Activated CD8-positive, alpha-beta memory T cell treated with anti-CD3 and anti-CD28 coated beads, Interleukin-2, amount 10 ng/mL, durations not matched to agents 7 days and 5 days (primary cell): ENCODE measurements at regions not wholly inside any gene's neighbourhood (a gene's known extent, or its start where the extent isn't known, plus 50 kb on each side); places are given as distances from the start of the nearest gene placed in this dataset.

Experiments used
- ATAC-seq: fragments of 150-1000 bp; cut with Tn5 transposase; one replicate; pipeline ENCODE4 v1.10.0; 2021; ENCODE audit warnings: moderate library complexity
- CTCF ChIA-PET: fragments of 350-600 bp; sonication (Branson Sonifier 250); formaldehyde crosslinking; loops from one replicate; lab custom pipeline; 2021; ENCODE audit warnings: antibody characterized with exemption; lab: Charles Lee
- DNase-seq: peaks from one replicate; pipeline ENCODE4 v3.0.0-alpha.2; 2020
- H3K27ac Mint-ChIP-seq: one replicate; pipeline ENCODE4 v1.8.0; 2021; ENCODE audit warnings: mild to moderate bottlenecking, mixed read lengths
- H3K27me3 Mint-ChIP-seq: one replicate; pipeline ENCODE4 v1.8.0; 2021; ENCODE audit warnings: mixed read lengths
- H3K36me3 Mint-ChIP-seq: one replicate; pipeline ENCODE4 v1.8.0; 2021; ENCODE audit warnings: mild to moderate bottlenecking, mixed read lengths
- H3K4me1 Mint-ChIP-seq: one replicate; pipeline ENCODE4 v1.8.0; 2021; ENCODE audit warnings: mixed read lengths
- H3K4me3 Mint-ChIP-seq: one replicate; pipeline ENCODE4 v1.8.0; 2021; ENCODE audit warnings: mild to moderate bottlenecking, moderate library complexity, mixed read lengths
- H3K9me3 Mint-ChIP-seq: one replicate; pipeline ENCODE4 v1.8.0; 2022; ENCODE audit warnings: low read depth, mixed read lengths

DNA sequence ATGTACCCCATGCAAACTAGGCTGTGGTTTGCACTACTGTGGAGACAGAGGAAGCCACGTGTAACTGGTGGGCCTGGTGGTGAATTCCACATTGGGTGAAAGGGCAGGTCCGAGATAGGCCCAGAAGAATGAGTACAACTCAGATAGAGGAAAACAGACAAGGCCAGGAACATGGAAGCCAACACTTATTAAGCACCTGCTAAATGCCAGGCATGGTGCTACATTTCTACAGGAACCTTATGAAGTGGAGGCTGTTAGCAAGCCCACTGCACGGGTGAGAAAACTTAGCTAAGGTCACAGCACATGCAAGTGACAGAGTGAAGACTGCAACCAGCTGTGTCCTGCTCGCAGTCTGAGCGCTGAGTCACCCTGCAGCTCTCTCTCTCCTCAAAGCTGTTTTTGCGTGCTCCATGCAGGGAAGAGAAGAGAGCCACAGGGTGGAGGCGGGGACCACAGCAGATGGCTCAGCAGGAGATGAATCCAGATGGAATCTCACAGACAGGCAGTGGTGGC, 65.5 kb upstream of the SPTLC1 start:
- Mint-ChIP-seq H3K27me3 (peaks cover 9% of the 10 kb centered on the region), H3K4me3 (no peak overlapping the region), H3K9me3 (no peaks in the 10 kb centered on the region), H3K4me1 (no peaks in the 10 kb centered on the region), H3K36me3 (no peaks in the 10 kb centered on the region), H3K27ac (no peak overlapping the region)
- no peak for ATAC-seq
- no peak for DNase-seq
- CTCF ChIA-PET: interaction anchor here (3.2 kb wide), 1 partner anchor 40 kb away, joined by 10 read pairs; no protein-coding TSS in a partner anchor

DNA sequence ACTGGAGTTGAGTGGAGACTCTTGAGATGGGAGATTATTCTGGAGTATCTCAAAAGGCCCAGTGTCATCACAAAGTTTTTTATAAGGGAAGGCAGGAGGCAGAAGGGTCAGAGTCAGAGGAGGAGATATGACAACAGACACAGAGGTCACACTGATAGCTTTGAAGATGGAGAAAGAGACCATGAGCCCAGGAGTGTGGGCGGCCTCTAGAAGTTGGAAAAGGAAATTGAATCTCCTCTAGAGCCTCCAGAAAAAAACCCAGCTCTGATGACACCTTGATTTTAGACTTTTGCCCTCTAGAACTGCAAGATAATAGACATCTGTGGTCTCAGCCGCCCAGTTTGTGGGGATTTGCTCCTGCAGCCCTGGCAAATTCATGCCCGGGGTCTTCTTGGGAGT, 64.8 kb upstream of the SPTLC1 start:
- CTCF ChIA-PET: interaction anchor here (3.2 kb wide), 1 partner anchor 40 kb away, joined by 10 read pairs; no protein-coding TSS in a partner anchor
- H3K36me3 Mint-ChIP-seq: no peaks in the 10 kb centered on the region

DNA sequence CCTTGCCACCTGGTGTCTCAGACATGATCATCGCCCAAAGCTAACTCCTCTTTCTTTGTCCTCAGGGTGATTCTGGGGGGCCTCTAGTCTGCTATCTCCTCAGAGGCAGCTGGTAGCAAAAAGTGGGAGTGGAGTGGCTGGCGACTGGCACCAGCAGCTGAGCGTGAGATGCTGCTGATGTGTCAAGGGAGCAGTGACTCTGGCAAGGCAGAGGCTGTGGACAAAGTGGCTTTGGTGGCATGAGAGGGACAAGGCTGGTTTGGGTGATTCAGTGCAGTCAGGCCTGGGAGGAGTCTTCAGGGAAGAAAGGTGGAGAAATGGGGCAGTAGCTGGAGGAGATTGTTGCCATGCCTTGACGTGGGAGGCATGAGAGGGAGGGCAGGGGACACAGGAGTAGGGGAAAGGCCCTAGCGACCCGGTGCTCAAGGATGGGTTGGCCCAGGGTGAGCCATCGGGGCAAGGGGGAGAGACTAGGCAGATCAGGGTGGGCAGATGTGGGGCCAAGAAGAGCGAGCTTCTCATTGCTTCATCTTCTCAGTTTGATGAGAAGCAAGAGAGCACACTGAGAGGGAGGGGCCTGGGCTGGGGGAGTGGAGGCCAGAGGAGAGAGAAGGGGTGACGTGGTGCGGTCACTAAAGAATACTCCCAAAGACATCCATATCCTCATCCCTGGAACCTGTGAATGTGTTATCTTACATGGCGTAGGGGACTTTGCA, 64.2 kb upstream of the SPTLC1 start:
- no peaks in the 10 kb centered on the region for H3K9me3 Mint-ChIP-seq

More for the DNA sequence above, 64.8 kb upstream of the SPTLC1 start:
- Mint-ChIP-seq H3K4me1 (no peaks in the 10 kb centered on the region), H3K4me3 (no peak overlapping the region), H3K27ac (no peak overlapping the region), H3K27me3 (peaks cover 9% of the 10 kb centered on the region), H3K9me3 (no peaks in the 10 kb centered on the region)
- no peak for ATAC-seq
- DNase-seq: no peak

DNA sequence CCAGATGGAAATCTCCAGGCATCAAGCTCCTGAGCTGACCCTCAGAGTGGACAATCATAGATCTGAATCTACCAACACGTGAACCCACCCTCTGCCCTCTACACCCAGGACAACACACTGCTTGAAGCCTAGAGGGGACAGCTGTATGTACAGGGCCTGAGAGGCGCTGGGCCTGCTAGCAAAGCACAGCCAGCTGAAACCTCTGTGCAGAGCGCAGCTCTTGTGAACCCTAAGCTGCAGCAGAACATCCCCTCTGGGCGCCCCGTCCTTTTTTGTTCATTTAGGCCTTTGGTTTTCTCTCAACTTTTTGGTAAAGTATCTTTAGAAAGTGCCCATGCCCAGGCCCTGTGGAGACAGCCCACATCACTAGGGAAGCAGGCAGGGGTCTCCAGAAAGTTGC, 62.4 kb upstream of the SPTLC1 start:
- Mint-ChIP-seq H3K27ac (no peak overlapping the region), H3K9me3 (peaks cover 4% of the 10 kb centered on the region), H3K36me3 (no peaks in the 10 kb centered on the region), H3K4me3 (no peak overlapping the region), H3K27me3 (peaks cover 14% of the 10 kb centered on the region), H3K4me1 (no peaks in the 10 kb centered on the region)
- ATAC-seq (no peak), DNase-seq (no peak)
- CTCF ChIA-PET: interaction anchor here (3.2 kb wide), 1 partner anchor 37 kb away, joined by 10 read pairs; no protein-coding TSS in a partner anchor

More for the DNA sequence above, 64.2 kb upstream of the SPTLC1 start:
- ATAC-seq (no peak), DNase-seq (no peak)
- H3K36me3 Mint-ChIP-seq: no peaks in the 10 kb centered on the region
- H3K4me3 Mint-ChIP-seq: no peak overlapping the region
- peaks cover 8% of the 10 kb centered on the region for H3K27me3 Mint-ChIP-seq
- CTCF ChIA-PET: interaction anchor here (3.2 kb wide), 1 partner anchor 39 kb away, joined by 10 read pairs; no protein-coding TSS in a partner anchor
- no peak overlapping the region for H3K27ac Mint-ChIP-seq
- H3K4me1 Mint-ChIP-seq: no peaks in the 10 kb centered on the region

DNA sequence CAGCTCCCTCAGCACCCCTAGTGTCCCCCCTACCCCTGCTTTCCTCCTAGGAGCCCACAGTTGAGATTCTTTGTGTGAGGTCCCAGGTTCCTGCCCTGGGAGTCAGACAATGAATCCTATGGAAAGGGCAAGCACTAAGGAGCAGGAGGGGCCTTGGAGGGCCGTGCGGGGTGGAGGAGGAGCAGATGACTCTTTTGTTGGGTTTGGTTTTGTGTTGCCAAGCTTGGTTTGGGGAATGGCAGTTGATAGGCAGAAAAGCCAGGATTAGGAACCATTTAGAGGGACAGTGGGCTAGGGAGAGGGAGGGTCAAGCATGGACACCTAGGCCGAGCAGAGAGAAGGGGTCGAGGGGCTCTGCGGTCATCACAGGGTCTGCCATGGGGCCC, 61.6 kb upstream of the SPTLC1 start:
- ATAC-seq: no peak
- H3K4me1 Mint-ChIP-seq: no peaks in the 10 kb centered on the region
- H3K27ac Mint-ChIP-seq: no peak overlapping the region
- H3K4me3 Mint-ChIP-seq: no peak overlapping the region
- H3K36me3 Mint-ChIP-seq: no peaks in the 10 kb centered on the region
- peaks cover 11% of the 10 kb centered on the region for H3K27me3 Mint-ChIP-seq
- CTCF ChIA-PET: interaction anchor here (1.3 kb wide), 1 partner anchor 37 kb away, joined by 8 read pairs; no protein-coding TSS in a partner anchor
- H3K9me3 Mint-ChIP-seq: peaks cover 4% of the 10 kb centered on the region
- no peak for DNase-seq

DNA sequence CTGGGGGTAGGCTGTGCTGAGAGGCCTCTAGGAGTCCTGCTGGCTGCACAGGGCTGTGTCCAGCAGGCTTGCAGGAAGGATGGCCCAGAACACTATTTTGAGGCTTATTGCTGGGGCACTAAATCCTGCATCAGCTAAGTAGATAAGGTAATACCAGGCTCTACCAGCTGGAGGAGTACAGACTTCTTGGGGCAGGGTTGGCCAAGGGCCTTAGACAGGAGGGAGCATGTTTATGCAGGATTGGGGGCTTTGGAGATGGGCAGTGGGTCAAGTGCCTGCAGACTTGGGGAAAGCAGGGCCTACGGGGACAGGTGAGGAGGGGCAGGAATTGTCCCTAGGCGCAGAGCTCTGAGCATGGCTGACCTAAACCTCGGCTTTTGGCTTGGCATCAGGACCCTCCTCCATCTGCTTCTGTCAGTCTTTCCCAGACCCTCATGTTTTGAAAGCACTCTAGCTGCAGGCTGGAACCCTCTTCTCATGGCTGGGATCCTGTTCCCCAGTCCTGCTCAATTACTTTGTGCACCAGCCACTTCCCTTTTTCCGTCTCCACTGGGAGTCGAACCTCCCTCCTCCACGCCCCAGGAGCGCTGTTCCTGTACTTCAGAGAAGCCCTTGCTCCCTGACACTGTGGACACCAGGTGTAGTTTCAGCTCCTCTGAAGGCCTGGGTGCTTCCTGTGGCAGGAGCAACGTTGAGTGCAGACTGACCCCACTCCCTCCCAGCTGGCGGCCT, 61.0 kb upstream of the SPTLC1 start:
- no peaks in the 10 kb centered on the region for H3K4me1 Mint-ChIP-seq
- no peak overlapping the region for H3K4me3 Mint-ChIP-seq
- peaks cover 4% of the 10 kb centered on the region for H3K9me3 Mint-ChIP-seq
- ATAC-seq (no peak), DNase-seq (no peak)
- H3K27me3 Mint-ChIP-seq: peaks cover 11% of the 10 kb centered on the region
- CTCF ChIA-PET: interaction anchor here (1.3 kb wide), 1 partner anchor 37 kb away, joined by 8 read pairs; no protein-coding TSS in a partner anchor
- H3K27ac Mint-ChIP-seq: no peak overlapping the region
- no peaks in the 10 kb centered on the region for H3K36me3 Mint-ChIP-seq

DNA sequence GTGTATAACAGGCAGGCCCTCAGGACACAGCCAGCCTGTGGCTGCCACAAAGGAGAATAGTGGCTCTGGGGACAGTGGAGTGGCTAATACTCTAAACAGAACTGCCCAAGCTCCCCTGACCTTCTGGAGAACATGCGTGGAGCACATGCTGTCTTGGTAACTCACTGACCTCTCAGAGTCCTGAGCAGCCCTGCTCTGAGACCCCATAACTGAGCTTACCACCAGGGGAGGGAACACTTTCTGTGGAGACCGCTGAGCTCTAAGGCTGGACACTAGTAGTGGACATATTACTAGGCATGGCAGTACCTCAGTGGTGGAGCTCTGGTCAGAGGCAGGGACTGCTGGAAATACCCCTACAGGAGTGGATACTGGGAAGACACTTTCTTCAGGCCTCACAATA, 60.2 kb upstream of the SPTLC1 start:
- H3K9me3 Mint-ChIP-seq: peaks cover 4% of the 10 kb centered on the region
- H3K27me3 Mint-ChIP-seq: peaks cover 13% of the 10 kb centered on the region
- ATAC-seq (no peak), DNase-seq (no peak)
- H3K36me3 Mint-ChIP-seq: no peaks in the 10 kb centered on the region
- CTCF ChIA-PET: interaction anchor here (1.3 kb wide), 1 partner anchor 36 kb away, joined by 8 read pairs; no protein-coding TSS in a partner anchor
- H3K4me3 Mint-ChIP-seq: no peak overlapping the region
- no peak overlapping the region for H3K27ac Mint-ChIP-seq
- H3K4me1 Mint-ChIP-seq: no peaks in the 10 kb centered on the region

DNA sequence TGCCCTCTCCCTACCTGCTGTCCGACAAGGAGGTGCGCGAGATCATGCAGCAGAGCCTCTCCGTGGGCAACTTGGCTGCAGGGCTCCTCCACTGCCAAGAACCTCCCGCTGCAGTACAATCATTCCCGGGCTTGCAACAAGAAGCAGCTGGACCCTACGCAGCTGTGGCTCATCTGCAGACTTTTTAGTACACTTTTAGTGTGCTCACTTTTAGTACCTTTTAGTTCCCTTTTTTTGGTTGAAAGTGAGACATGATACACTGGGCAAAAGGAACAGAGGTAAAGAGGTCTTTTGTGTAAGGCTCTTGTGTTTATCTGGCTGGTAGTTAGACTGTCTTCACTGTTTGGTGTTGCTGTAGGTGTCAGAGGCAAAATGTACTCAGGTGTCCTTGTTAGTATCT, 58.1 kb upstream of the SPTLC1 start:
- CTCF ChIA-PET: no interaction called here
- no peak overlapping the region for H3K27ac Mint-ChIP-seq
- H3K9me3 Mint-ChIP-seq: peaks cover 4% of the 10 kb centered on the region
- H3K27me3 Mint-ChIP-seq: peaks cover 22% of the 10 kb centered on the region
- no peak for ATAC-seq
- H3K36me3 Mint-ChIP-seq: no peaks in the 10 kb centered on the region
- no peaks in the 10 kb centered on the region for H3K4me1 Mint-ChIP-seq
- DNase-seq: no peak
- H3K4me3 Mint-ChIP-seq: no peak overlapping the region

DNA sequence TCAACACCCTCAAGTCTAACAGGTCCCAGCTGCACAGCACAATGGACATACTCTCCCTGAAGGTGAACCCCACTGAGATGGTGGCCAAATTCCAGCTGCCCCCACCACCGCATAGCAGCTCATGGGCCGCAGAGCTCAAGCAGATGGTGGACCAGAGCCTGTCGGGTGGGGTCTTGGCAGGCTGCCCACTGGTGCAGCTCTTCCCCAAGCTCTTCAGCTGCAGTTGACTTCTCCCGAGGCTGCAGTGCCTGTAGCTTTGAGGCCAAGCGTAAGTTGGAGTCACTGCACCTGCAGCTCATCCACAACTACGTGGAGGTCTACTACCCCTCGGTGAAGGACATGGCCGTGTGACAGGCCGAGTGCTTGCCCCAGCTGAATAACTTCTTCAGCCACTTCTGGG, 56.6 kb upstream of the SPTLC1 start:
- CTCF ChIA-PET: interaction anchor here (1.3 kb wide), 1 partner anchor 32 kb away, joined by 5 read pairs; no protein-coding TSS in a partner anchor
- no peak overlapping the region for H3K4me3 Mint-ChIP-seq
- ATAC-seq: no peak

DNA sequence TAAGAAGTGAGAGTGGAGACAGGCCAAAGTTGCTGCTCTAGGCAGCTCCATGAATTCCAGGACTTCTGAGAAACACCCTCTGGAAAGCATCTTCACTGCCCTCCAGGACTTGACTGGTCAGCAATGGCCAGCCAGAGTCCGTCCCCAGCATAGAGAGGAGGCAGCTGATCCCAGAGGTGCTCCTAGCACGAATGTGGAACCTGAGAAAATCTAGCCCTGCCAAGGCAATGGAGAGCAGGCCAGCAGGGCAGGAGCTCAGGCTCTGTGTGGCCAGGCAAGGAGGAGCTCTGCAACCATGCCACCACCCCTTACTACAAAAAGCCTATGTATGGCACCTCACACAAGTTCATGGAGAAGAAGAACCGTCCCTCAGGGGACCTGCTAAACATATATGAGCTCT, 56.1 kb upstream of the SPTLC1 start:
- no peak overlapping the region for H3K27ac Mint-ChIP-seq
- peaks cover under 1% of the 10 kb centered on the region for H3K36me3 Mint-ChIP-seq
- H3K4me3 Mint-ChIP-seq: no peak overlapping the region
- H3K9me3 Mint-ChIP-seq: peaks cover 4% of the 10 kb centered on the region
- H3K4me1 Mint-ChIP-seq: no peaks in the 10 kb centered on the region
- DNase-seq (no peak), ATAC-seq (no peak)
- H3K27me3 Mint-ChIP-seq: peaks cover 24% of the 10 kb centered on the region
- CTCF ChIA-PET: interaction anchor here (1.3 kb wide), 1 partner anchor 31 kb away, joined by 5 read pairs; no protein-coding TSS in a partner anchor

More for the DNA sequence above, 56.6 kb upstream of the SPTLC1 start:
- peaks cover 4% of the 10 kb centered on the region for H3K9me3 Mint-ChIP-seq
- no peak for DNase-seq
- H3K36me3 Mint-ChIP-seq: no peaks in the 10 kb centered on the region
- no peaks in the 10 kb centered on the region for H3K4me1 Mint-ChIP-seq
- H3K27ac Mint-ChIP-seq: no peak overlapping the region
- peaks cover 22% of the 10 kb centered on the region for H3K27me3 Mint-ChIP-seq

DNA sequence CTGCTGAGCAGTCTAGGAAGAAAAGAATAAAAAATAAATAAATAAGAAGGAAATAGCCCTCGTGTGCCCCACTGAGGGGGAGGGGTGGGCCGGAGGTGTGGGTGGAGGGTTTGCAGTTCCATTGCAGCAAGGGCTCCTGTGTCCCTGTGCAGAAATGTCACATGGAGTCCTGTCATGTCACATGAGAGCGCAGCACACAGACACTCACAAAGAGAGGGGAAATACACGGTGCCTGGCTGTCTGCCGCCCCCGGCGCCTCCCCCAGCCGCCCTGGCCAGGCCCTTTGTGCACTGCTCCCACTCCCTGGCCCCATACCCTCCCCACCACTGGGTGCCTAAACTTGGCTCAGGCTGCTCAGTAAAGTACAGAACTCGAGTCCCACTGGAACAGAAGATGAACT, 55.6 kb upstream of the SPTLC1 start:
- H3K4me1 Mint-ChIP-seq: no peaks in the 10 kb centered on the region
- H3K27me3 Mint-ChIP-seq: peaks cover 25% of the 10 kb centered on the region
- H3K9me3 Mint-ChIP-seq: peaks cover 4% of the 10 kb centered on the region
- DNase-seq (no peak), ATAC-seq (no peak)
- H3K27ac Mint-ChIP-seq: no peak overlapping the region
- peaks cover 2% of the 10 kb centered on the region for H3K36me3 Mint-ChIP-seq
- CTCF ChIA-PET: no interaction called here
- H3K4me3 Mint-ChIP-seq: no peak overlapping the region

DNA sequence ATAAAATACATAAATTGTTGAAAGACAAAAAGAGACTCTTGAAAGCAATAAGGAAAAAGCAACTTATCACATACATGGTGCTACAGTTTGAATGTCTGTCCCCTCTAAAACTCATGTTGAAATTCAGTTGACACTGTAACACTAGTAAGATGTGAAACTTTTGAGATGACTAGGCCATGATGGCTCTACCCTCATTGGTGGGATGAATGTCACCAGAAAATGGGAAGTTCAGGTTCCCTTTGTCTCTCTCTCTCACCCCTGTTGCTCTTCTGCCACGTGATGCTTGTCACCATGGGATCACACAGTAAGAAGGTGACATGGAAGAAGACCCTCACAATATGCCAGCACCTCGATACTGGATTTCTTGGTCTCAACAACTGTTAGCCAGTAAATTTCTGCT, 50.3 kb upstream of the SPTLC1 start:
- ATAC-seq (no peak), DNase-seq (no peak)
- peaks cover 12% of the 10 kb centered on the region for H3K9me3 Mint-ChIP-seq
- H3K27me3 Mint-ChIP-seq: peaks cover 28% of the 10 kb centered on the region
- peaks cover 5% of the 10 kb centered on the region for H3K4me1 Mint-ChIP-seq
- H3K27ac Mint-ChIP-seq: no peak overlapping the region
- CTCF ChIA-PET: no interaction called here
- H3K4me3 Mint-ChIP-seq: no peak overlapping the region
- peaks cover 8% of the 10 kb centered on the region for H3K36me3 Mint-ChIP-seq
